Right ventricle myocardium inferior (tissue), 1 donor: ENCODE measurements at regions not wholly inside any gene's neighbourhood (a gene's known extent, or its start where the extent isn't known, plus 50 kb on each side); places are given as distances from the start of the nearest gene placed in this dataset.
"Not testable (repeated sequence)": the region's sequence is repeated elsewhere in the genome, so short reads cannot be mapped to it uniquely, and the experiment has no call there.

Source experiments
- ATAC-seq: fragments of 200-7000 bp; cut with Tn5 transposase; one replicate; pipeline ENCODE4 v1.9.1; 2020; ENCODE audit warnings: mild to moderate bottlenecking, moderate library complexity
- DNase-seq: peaks from one replicate; pipeline ENCODE4 v3.0.0; 2021; ENCODE audit errors: missing footprints
- intact Hi-C: fragments of 100-400 bp; cut with DNase I; formaldehyde crosslinking; loops from one replicate; pipeline ENCODE4 v1.11.0; 2022
- donor health status: DM: no; HTN: yes; CAD: no; lungs with severe emphysema.

GRCh38 chr5:57655228-57655627 lies 172.6 kb upstream of the ACTBL2 start:
- intact Hi-C loops = loop anchor here (10.0 kb wide), 1 partner anchor 360 kb away; no protein-coding TSS in a partner anchor
- no peak for DNase-seq
- no peak for ATAC-seq

DNA sequence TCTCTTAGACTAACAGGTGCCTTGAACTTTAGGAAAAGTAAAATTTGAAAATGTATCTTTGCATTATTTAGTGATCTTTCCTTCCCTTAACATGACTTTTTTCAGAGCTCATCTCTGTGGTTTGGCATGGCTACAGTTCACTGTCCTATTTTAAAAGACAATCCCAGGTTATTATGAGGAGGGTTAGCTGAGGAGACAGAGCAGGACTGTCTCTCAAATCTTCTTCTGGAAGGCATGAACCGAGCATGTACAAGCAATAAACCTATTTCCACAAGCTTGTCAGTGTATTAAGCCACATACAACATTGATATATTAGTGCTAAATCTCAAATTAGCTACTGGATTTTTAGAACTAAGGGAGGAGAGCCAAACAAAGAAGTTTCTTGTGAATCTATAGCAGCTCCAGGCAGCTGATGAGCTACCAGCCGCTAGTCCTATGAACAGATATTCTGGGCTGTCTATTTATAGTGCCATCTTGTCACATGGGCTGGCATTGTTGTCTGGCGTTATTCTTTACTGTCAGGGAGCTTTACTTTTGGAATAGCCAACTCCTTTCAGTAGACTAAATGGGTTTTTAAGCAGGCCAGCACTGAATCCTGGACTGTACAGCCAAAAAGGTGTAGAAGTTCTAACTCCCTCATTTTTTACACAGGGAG lies 171.2 kb upstream of the ACTBL2 start:
- ATAC-seq (peak; percentile 82), DNase-seq (peak; percentile 41)
- intact Hi-C loops = loop anchor here (5.0 to 10.0 kb wide), 3 partner anchors 124 to 809 kb away; partner anchors contain the start of gene PLK2

DNA sequence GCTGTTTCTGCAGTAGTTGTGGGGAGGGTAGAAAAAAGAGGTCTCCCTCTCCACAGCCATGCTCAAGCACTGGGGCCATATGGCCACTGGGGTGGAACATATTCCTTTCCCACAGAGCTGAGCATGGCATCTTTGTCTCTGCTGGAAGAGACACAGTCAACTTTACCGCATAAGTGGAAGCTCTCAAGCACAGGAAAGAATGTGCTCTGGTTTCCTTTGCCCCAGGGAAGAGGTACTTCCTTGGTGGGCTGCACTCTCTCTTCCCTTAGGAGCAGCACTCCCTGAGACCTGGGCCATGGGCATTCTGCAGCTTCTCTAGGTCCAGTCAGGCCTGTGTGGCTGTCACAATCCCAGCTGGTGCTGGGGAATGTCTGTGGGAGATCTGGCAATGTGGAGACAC lies 168.5 kb upstream of the ACTBL2 start:
- intact Hi-C loops = loop anchor here (5.0 to 10.0 kb wide), 3 partner anchors 126 to 811 kb away; partner anchors contain the start of gene PLK2
- ATAC-seq (no peak), DNase-seq (no peak)

DNA sequence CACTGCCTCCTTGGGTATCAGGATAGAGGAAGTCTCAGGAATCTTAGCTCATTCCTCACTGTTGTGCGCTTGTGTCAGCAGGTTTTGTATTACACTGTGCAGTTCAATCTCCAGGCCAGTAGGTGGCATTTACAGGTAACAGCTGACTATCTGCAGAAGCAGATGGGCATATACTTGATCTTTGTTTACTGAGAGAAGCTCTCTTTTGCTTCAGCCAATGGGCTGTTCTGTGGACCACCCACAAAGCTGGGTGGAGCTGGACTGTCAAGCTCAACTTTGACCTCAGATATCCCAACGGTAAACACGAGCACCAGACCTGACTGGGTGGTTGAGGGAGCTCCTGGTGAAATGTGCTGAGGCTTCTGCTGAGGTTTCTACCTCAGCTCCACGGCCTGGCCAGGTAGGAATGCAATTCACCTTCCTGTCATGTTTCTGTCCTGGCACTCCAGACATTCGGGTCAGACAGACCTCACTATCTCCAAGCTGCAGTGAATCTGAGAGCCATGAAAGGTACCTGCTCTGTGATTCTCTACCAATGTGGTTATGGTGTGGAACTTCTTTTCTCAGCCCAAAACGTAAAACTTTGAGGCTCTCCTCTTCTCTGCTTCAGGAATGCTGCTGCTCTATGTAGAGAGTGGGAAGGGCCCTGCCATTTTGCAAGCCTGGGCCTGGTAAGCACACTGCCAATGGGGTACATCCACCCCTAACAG lies 167.9 kb upstream of the ACTBL2 start:
- DNase-seq (no peak), ATAC-seq (no peak)
- intact Hi-C loops = loop anchor here (5.0 to 10.0 kb wide), 3 partner anchors 127 to 812 kb away; partner anchors contain the start of gene PLK2

DNA sequence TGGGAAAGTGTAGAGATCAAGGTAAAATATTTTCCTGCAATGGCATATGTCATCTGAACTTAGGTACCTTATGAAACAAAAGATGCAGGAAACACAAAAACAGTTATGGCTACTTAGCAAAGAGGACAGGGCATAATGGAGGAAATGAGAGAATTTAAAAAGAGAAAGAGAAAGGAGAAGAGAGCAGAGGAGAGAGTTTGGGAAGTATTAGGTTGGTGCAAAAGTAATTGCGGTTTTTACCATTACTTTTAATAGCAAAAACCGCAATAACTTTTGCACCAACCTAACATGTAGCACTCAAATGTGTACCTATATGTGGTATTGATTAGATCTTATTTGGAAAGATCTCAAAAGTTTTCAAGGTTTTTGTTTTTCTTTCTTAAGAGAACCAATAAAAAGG lies 160.1 kb upstream of the ACTBL2 start:
- intact Hi-C loops = no loop called here
- ATAC-seq (no peak), DNase-seq (no peak)

DNA sequence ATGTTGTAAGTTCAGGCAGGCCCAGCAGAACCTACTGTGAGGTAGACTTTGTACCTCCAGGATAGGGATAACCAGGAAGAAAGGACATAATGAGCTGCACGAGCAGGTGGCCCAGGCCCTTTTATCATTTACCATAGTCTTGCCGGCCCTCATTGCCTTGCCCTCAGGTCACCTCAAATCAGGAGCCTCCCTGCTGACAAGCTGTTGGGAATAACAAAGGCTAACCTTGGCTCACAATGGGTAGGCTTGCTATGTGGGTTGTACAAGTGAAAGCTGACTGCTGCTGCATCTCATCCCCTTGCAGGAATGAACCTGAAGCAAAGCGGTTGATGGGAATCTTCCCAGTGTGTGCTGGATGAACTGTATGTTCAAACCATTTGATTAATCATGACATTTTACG lies 159.5 kb upstream of the ACTBL2 start:
- ATAC-seq (no peak), DNase-seq (no peak)
- intact Hi-C loops = no loop called here

DNA sequence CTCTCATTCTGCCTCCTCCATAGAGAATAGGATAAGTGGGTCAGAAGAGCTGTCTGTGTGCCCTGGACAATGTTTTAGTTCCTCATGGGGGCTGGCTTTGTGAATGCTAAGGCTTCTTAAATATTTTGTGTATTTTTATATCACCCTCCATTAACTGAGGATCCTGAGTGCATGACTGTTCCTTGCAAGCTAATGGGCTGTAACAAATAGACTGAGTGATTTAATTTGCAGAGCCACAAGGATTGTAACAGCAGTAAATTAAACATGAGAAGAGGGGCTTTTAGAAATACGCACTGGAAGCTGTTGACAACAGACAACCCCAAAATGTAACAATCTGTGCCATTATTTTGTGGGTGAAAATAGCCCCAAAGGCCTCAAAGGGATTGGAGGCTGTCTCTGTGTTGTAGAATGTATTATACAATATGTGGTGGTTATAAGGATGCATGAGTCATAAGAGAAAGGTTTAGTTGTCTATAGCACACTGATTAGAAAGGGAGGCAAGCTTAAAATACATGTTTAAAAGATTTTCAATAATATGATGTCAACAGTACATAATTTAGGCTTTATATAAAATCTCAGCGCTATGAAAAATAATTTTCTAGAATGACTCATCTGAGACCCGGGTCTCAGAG lies 152.7 kb upstream of the ACTBL2 start:
- DNase-seq (no peak), ATAC-seq (no peak)
- intact Hi-C loops = no loop called here

DNA sequence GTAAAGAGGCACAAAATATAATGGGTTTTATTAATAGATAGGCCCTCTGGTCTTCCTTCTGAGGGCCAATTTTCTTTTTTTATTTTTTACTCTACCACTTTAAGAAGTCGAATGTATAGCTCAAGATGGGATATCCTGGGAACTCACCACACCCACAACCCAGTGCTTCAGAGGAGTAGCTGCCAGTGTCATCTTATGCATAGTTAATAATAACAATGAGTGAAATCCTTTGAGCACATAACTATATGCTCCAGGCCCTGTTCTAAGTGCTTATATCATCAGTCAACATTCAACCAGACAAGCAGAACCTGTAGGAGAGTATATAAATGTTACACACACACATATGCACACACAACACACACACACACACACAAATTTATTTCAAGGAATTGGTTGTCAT lies 150.3 kb upstream of the ACTBL2 start:
- DNase-seq (no peak), ATAC-seq (no peak)
- intact Hi-C loops = no loop called here

- intact Hi-C loops, ATAC-seq, DNase-seq: not testable (repeated sequence)
These were observed 148.5 kb upstream of the ACTBL2 start for GRCh38 chr5:57631139-57631538.

- intact Hi-C loops = no loop called here
- DNase-seq (no peak), ATAC-seq (no peak)
These were observed 145.1 kb upstream of the ACTBL2 start for GRCh38 chr5:57627661-57628060.

DNA sequence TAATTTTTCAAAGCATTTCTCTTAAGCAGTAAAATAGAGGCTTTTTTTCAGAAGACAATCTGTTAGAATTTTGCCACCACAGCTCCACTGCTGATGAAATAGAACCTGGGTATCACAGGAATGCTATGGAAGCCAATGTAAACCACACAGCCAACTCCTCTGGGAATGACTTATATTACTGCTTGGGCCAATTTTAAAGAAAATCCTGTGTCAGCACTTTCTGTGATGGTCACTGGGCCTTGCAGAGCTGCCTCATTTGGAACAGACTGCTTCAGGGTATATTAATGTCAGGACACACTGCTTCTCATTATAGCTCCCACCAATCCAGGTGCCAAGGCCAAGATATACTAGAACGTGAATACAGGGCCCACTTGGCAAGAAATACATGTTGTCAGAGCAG lies 144.1 kb upstream of the ACTBL2 start:
- intact Hi-C loops = no loop called here
- ATAC-seq (no peak), DNase-seq (no peak)

GRCh38 chr5:57621624-57622023 lies 139.0 kb upstream of the ACTBL2 start:
- intact Hi-C loops = no loop called here
- ATAC-seq = no peak

GRCh38 chr5:57618767-57619381 lies 136.3 kb upstream of the ACTBL2 start:
- ATAC-seq (no peak), DNase-seq (no peak)
- intact Hi-C loops = no loop called here

More at GRCh38 chr5:57621624-57622023, 139.0 kb upstream of the ACTBL2 start:
- no peak for DNase-seq

- intact Hi-C loops = no loop called here
- no peak for DNase-seq
These were observed 131.1 kb upstream of the ACTBL2 start for GRCh38 chr5:57613741-57614140.

GRCh38 chr5:57611177-57611576 lies 128.6 kb upstream of the ACTBL2 start:
- intact Hi-C loops = no loop called here
- no peak for ATAC-seq

More at GRCh38 chr5:57613741-57614140, 131.1 kb upstream of the ACTBL2 start:
- ATAC-seq = no peak

GRCh38 chr5:57608542-57608941 lies 125.9 kb upstream of the ACTBL2 start:
- no peak for ATAC-seq
- no peak for DNase-seq
- intact Hi-C loops = no loop called here

More at GRCh38 chr5:57611177-57611576, 128.6 kb upstream of the ACTBL2 start:
- no peak for DNase-seq

DNA sequence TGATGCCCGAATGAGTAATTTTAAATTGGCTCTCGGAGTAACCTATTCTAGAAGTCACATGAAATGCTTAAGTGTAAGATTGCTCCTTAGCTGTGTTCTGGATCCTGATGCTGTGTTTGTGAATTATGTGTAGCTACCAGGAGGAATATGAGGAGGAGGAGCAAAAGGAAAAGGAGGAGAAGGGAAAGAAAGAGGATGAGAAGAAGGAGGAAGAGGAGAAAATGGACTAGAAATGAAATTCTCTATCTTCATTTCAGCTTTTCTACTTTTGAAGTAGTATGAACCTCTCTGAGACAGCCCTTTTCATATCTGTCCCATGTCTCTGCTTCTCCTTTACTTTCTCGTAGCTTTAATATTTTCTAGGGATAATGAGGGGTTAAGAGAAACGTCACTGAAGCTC lies 119.4 kb upstream of the ACTBL2 start:
- ATAC-seq (no peak), DNase-seq (no peak)
- intact Hi-C loops = no loop called here

- DNase-seq = no peak
- intact Hi-C loops = no loop called here
- ATAC-seq = no peak
These were observed 117.7 kb upstream of the ACTBL2 start for GRCh38 chr5:57600321-57600720.

DNA sequence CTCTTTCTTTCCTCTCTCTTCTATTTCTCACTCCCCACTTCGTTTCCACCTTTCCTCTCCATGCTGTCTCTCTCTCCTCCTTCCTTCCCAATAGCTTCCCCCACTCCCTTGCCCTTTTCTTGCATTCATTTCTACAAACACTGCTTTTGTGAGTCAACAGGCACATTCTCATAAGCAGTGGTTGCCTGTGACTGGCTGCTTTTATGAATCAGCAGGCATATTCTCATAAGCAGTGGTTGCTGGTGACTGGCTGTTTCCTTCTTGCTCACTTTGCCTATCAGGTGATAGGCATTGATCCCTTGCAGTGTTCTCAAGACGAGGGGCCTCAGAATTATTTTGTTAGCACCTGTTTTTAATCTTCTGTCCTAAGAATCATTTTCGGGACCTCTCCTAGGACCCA lies 116.1 kb upstream of the ACTBL2 start:
- ATAC-seq (no peak), DNase-seq (no peak)
- intact Hi-C loops = no loop called here
